Urinary bladder (tissue), 3 donors: ENCODE measurements at regions not wholly inside any gene's neighbourhood (a gene's known extent, or its start where the extent isn't known, plus 50 kb on each side); places are given as distances from the start of the nearest gene placed in this dataset.

Experiments
- DNase-seq: peaks from one replicate; pipeline ENCODE4 v3.0.0-alpha.2; 2015; ENCODE audit errors: extremely low spot score
- H3K27ac ChIP-seq: one replicate; pipeline ENCODE4 v1.5.1; 2013; ENCODE audit warnings: low read depth, mild to moderate bottlenecking, moderate library complexity
- H3K36me3 ChIP-seq: one replicate; pipeline ENCODE4 v1.6.1; 2013; ENCODE audit warnings: mild to moderate bottlenecking, moderate library complexity; ENCODE audit not compliant: insufficient read depth
- H3K4me1 ChIP-seq: one replicate; pipeline ENCODE4 v1.6.1; 2013; ENCODE audit warnings: mild to moderate bottlenecking, moderate library complexity; ENCODE audit not compliant: insufficient read depth
- H3K4me3 ChIP-seq: one replicate; pipeline ENCODE4 v1.5.1; 2013; ENCODE audit warnings: low read depth, low read length
- WGBS: extraction: QIAGEN DNeasy Blood & Tissue Kit; methylation state at CpG from one replicate; pipeline ENCODE4 v1.1.7; 2013; 5-methylcytosine and 5-hydroxymethylcytosine counted together
- donor health status: healthy with polysubstance abuse.
- donor health status: healthy.

- Histone ChIP-seq H3K36me3 (no peaks in the 10 kb centered on the region), H3K27ac (no peak overlapping the region), H3K4me1 (no peaks in the 10 kb centered on the region), H3K4me3 (no peak overlapping the region)
- WGBS: 85% methylated on average over 2 of the region's 2 CpGs
- no peak for DNase-seq
Observed at GRCh38 chr3:99473321-99473751, 165.1 kb upstream of the COL8A1 start.

GRCh38 chr3:99472385-99472784 is 166.0 kb upstream of the COL8A1 start:
- 72% methylated on average over 3 of the region's 3 CpGs for WGBS
- H3K4me3 ChIP-seq: no peak overlapping the region
- H3K4me1 ChIP-seq: no peaks in the 10 kb centered on the region
- no peaks in the 10 kb centered on the region for H3K36me3 ChIP-seq
- no peak for DNase-seq
- no peak overlapping the region for H3K27ac ChIP-seq

- 81% methylated on average over 7 of the region's 7 CpGs for WGBS
- DNase-seq: no peak
- Histone ChIP-seq H3K4me1 (no peaks in the 10 kb centered on the region), H3K36me3 (no peaks in the 10 kb centered on the region), H3K4me3 (no peak overlapping the region), H3K27ac (no peak overlapping the region)
Observed at GRCh38 chr3:99471353-99472323, 166.8 kb upstream of the COL8A1 start.

GRCh38 chr3:99470841-99471240 is 167.6 kb upstream of the COL8A1 start:
- H3K36me3 ChIP-seq: no peaks in the 10 kb centered on the region
- H3K27ac ChIP-seq: no peak overlapping the region
- no peak for DNase-seq
- H3K4me1 ChIP-seq: no peaks in the 10 kb centered on the region
- no peak overlapping the region for H3K4me3 ChIP-seq

- 80% methylated on average over 3 of the region's 3 CpGs for WGBS
Observed at GRCh38 chr3:99468918-99469317, 169.5 kb upstream of the COL8A1 start.

GRCh38 chr3:99467420-99467819 is 171.0 kb upstream of the COL8A1 start:
- no peak overlapping the region for H3K4me3 ChIP-seq
- H3K27ac ChIP-seq: no peak overlapping the region
- no peaks in the 10 kb centered on the region for H3K36me3 ChIP-seq
- 93% methylated on average over 3 of the region's 3 CpGs for WGBS
- no peak for DNase-seq
- H3K4me1 ChIP-seq: no peaks in the 10 kb centered on the region

More at GRCh38 chr3:99468918-99469317, 169.5 kb upstream of the COL8A1 start:
- no peak overlapping the region for H3K4me3 ChIP-seq
- H3K4me1 ChIP-seq: no peaks in the 10 kb centered on the region
- no peak for DNase-seq
- H3K27ac ChIP-seq: no peak overlapping the region
- H3K36me3 ChIP-seq: no peaks in the 10 kb centered on the region

- H3K27ac ChIP-seq: no peak overlapping the region
- DNase-seq: no peak
- H3K36me3 ChIP-seq: no peaks in the 10 kb centered on the region
- no peak overlapping the region for H3K4me3 ChIP-seq
- no peaks in the 10 kb centered on the region for H3K4me1 ChIP-seq
- 77% methylated on average over 2 of the region's 2 CpGs for WGBS
Observed at GRCh38 chr3:99466331-99466730, 172.1 kb upstream of the COL8A1 start.

GRCh38 chr3:99458013-99458412 is 180.4 kb upstream of the COL8A1 start:
- Histone ChIP-seq H3K4me1 (no peaks in the 10 kb centered on the region), H3K4me3 (no peak overlapping the region)
- 82% methylated on average over 3 of the region's 3 CpGs for WGBS

GRCh38 chr3:99442599-99442998 is 195.8 kb upstream of the COL8A1 start:
- no peaks in the 10 kb centered on the region for H3K36me3 ChIP-seq
- WGBS: 86% methylated on average over 2 of the region's 2 CpGs
- no peak for DNase-seq
- no peak overlapping the region for H3K4me3 ChIP-seq
- H3K27ac ChIP-seq: no peak overlapping the region
- no peaks in the 10 kb centered on the region for H3K4me1 ChIP-seq

More at GRCh38 chr3:99458013-99458412, 180.4 kb upstream of the COL8A1 start:
- no peak overlapping the region for H3K27ac ChIP-seq
- DNase-seq: no peak
- H3K36me3 ChIP-seq: no peaks in the 10 kb centered on the region

GRCh38 chr3:99439892-99440291 is 198.5 kb upstream of the COL8A1 start:
- WGBS: 54% methylated on average over 1 of the region's 1 CpG
- no peak overlapping the region for H3K27ac ChIP-seq
- H3K4me1 ChIP-seq: no peaks in the 10 kb centered on the region
- peak; percentile 33 for DNase-seq
- H3K4me3 ChIP-seq: no peak overlapping the region
- H3K36me3 ChIP-seq: no peaks in the 10 kb centered on the region

GRCh38 chr3:99434190-99434589 is 204.2 kb upstream of the COL8A1 start:
- no peak for DNase-seq
- Histone ChIP-seq H3K4me3 (no peak overlapping the region), H3K36me3 (no peaks in the 10 kb centered on the region), H3K27ac (no peak overlapping the region), H3K4me1 (no peaks in the 10 kb centered on the region)

GRCh38 chr3:99430348-99431134 is 207.9 kb upstream of the COL8A1 start:
- Histone ChIP-seq H3K4me3 (no peak overlapping the region), H3K4me1 (no peaks in the 10 kb centered on the region), H3K36me3 (no peaks in the 10 kb centered on the region), H3K27ac (no peak overlapping the region)
- WGBS: 62% methylated on average over 3 of the region's 3 CpGs
- DNase-seq: no peak

GRCh38 chr3:99429502-99429901 is 208.9 kb upstream of the COL8A1 start:
- 85% methylated on average over 2 of the region's 2 CpGs for WGBS
- Histone ChIP-seq H3K4me1 (no peaks in the 10 kb centered on the region), H3K4me3 (no peak overlapping the region), H3K36me3 (no peaks in the 10 kb centered on the region), H3K27ac (no peak overlapping the region)
- no peak for DNase-seq

GRCh38 chr3:99425930-99426329 is 212.5 kb upstream of the COL8A1 start:
- Histone ChIP-seq H3K4me1 (no peaks in the 10 kb centered on the region), H3K4me3 (no peak overlapping the region), H3K27ac (no peak overlapping the region), H3K36me3 (no peaks in the 10 kb centered on the region)
- DNase-seq: no peak
- WGBS: 57% methylated on average over 2 of the region's 2 CpGs
